Stimulated activated CD4-positive, alpha-beta T cell treated with anti-CD3 and anti-CD28 coated beads, Interleukin-4, amount 100 ng/mL, for 4 hours (primary cell): ENCODE measurements at regions not wholly inside any gene's neighbourhood (a gene's known extent, or its start where the extent isn't known, plus 50 kb on each side); places are given as distances from the start of the nearest gene placed in this dataset.

Source experiments
- DNase-seq, 2 experiments: peaks; one replicate each; pipeline ENCODE4 v3.0.0-alpha.2; 2020

DNA sequence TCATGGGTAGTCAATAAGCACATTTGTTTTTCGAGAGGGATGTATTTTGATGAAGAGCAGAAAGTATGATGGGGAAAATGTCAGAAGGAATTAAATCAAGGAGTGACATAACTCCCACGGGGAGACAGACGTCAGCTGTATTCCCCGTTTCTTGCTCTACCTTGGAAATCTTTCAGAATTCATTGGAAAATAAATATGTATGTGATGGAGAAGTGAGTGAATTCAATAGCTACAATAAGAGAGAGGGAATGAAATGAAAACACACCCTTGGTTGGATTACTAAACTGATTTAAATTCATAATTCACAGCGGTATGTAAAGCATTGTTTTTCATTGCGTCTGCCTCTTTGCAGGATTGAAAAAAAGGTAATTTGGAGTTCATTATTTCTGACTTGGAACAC, 209.7 kb upstream of the KLF4 start:
- no peak for DNase-seq

DNA sequence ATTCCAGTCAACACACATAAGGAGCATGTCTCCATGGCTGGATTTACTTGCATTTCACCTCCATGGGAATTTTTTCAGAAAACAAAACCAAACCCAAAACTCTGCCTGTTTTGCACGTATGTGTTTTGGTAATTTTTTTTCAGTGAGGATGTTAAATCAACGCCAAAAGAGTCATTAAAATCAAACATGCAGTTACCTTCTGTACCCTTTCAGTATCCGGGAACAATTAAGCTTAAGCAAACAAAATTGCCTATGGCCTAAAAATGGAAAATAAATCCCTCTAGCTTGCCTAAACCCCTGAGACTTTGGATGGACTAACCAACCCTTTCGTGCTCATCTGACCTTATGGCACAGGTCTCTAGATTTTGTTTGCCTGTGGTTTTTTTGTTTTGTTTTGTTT, 209.2 kb upstream of the KLF4 start:
- DNase-seq = no peak

DNA sequence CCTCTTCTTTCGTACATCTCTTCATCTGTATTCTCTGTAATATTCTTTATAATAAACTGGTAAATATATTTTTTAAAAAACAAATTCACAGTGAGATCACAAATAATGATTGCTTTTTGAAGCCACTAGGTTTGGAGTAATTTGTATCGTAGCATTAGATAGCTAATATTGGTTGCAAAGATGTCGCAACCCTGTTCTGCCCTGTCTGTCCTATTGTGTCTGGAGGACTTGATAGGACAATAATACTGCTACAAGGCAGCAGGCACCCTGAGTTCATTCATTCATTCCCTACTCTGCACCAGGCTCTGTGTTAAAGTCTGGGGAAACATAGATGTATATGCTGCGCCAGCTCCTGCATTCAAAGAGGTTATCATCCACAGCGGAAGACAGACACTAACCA, 206.7 kb upstream of the KLF4 start:
- DNase-seq = no peak

GRCh38 chr9:107694390-107694789, 204.8 kb upstream of the KLF4 start:
- DNase-seq = no peak

DNA sequence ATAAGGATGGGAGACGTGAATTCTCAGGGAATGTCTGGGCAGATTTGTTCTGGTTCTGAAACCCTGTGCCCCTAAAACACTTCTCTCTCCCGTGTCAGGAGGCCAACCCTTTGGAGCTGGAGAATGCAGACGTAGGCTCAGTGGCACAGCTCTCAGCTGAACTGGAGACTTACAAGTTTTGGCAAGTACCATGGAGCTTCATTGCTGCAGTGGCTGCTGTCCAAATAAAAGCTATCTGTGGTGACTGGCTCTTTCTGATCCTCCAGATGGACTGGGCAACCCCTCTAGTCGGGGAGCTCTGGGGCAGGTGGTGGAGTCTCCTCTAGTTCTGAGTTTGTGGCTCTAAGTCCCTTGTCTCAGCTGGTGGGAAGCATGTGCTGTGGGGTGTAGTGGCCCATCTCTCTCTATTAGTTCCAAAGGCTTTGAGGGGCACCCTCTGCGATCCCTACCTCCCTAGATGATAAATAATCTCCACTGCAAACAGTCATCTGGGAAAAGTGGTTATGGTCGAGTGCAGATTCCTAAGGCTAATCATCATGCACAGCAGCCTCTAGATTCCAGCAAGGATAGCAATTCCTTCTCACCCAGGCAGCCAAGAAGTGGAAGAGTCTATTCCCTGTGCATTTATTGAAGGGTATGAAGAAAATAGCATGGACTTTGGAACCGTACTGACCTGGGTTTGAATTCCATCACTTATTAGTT, 204.2 kb upstream of the KLF4 start:
- no peak for DNase-seq

DNA sequence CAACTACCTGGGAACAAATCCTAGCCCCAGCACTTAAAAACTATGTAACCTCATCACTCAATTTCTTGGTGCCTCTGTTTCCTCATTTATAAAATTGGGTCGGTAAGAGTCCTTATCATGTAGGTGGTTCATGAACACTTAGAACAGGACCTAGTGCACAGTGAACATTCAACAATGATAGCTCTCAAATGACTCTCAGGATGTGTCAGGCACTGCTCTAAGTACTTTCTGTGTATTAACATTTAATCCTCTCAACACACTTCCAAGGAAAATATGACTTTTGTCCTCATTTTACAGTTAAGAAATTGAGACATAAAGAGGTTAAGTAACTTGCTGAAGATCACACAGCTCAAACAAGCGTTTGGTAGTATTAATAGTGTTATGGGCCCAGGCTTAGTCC, 202.1 kb upstream of the KLF4 start:
- no peak for DNase-seq

DNA sequence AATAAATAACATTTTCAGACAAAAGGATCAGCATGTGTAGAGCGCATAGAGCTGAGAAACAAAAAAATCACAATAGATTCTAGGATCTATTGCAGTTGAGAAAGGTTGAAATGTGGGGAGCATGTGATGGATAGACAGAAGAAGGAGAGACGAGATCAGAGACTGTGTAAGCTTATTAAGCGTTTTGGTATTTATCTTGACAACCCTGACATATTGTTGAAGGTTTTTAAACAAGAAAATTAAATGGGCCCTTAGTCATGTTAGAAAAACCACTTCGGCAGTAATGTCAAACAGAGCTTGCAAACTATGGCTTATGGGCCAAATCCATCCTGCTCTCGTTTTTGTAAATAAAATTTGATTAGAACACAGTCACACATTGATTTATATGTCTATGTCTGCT, 200.5 kb upstream of the KLF4 start:
- DNase-seq = no peak

DNA sequence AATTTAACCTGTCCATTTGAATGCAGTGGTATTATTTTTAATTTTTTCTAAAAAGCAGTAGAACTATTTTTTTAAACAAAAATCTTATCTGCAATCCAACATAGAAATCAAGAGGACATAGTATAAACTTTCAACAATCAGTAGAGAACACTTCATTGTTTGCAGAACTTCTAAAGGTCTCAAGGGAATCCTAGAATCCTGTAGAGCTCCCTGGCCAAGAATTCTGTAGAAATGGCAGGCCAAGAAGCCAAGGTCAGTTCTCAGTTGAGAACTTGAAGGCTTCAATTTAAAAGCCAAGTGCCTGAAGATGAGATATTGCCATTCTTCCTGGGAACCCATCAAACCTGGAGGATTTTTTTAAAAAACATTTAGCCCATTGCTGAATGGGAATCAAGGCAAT, 199.2 kb upstream of the KLF4 start:
- DNase-seq = no peak

GRCh38 chr9:107685901-107686300, 196.3 kb upstream of the KLF4 start:
- DNase-seq = no peak

GRCh38 chr9:107685376-107685775, 195.8 kb upstream of the KLF4 start:
- no peak for DNase-seq

- no peak for DNase-seq
Observed at GRCh38 chr9:107684224-107684623, 194.7 kb upstream of the KLF4 start.

DNA sequence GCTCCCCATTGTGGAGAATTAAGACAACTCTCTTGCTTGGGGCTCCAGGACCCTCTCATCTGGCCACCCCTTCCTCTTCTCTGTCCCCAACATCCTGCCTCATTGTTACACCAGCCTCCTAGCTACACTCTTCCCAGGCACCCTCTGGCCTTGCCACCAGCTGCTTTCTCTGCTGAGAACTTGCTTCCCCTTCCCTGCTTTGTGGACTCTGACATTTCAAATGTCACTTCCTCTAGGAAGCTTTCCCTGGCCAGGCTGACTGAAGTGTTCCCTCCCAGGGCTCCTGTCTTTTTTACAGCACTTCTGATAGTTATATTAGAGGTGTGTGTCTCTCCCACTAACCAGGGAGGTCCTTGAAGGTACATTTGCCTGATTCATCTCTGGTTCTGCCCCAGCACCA, 194.0 kb upstream of the KLF4 start:
- no peak for DNase-seq

- DNase-seq = no peak
Observed at GRCh38 chr9:107681988-107682387, 192.4 kb upstream of the KLF4 start.

DNA sequence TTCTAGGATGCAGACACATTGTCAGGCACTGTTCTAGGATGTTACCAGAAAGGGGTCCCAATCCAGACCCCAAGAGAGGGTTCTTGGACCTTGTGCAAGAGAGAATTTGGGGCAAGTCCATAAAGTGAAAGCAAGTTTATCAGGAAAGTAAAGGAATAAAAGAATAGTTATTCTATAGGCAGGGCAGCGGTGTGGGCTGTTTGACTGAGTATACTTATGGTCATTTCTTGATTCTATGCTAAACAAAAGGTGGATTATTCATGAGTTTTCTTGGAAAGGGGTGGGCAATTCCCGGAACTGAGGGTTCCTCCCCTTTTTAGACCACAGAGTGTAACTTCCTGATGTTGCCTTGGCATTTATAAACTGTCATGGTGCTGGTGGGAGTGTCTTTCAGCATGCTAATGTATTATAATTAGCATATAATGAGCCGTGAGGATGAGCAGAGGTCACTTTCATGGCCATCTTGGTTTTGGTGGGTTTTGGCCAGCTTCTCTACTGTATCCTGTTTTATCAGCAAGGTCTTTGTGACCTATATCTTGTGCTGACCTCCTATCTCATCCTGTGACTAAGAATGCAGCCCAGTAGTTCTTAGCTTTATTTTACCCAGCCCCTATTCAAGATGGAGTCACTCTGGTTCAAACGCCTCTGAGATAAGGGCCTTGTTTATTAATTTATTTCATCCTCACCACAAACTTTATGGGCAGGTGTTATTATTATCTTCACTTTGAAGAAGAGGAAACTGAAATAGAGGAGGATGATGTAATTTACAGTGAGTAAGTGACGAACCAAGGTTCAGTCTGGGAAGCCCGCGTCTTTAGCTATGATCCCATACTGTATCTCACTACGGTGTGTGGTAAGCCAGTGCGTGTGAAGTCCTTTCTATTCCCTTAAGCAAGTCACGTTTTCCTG, 186.0 kb upstream of the KLF4 start:
- DNase-seq = no peak

- DNase-seq = no peak
Observed at GRCh38 chr9:107674721-107675277, 185.2 kb upstream of the KLF4 start.

GRCh38 chr9:107673861-107674720, 184.5 kb upstream of the KLF4 start:
- no peak for DNase-seq

- DNase-seq = no peak
Observed at GRCh38 chr9:107671588-107671987, 182.0 kb upstream of the KLF4 start.

GRCh38 chr9:107669422-107669821, 179.9 kb upstream of the KLF4 start:
- DNase-seq = no peak

GRCh38 chr9:107667231-107668070, 177.9 kb upstream of the KLF4 start:
- no peak for DNase-seq

- no peak for DNase-seq
Observed at GRCh38 chr9:107665057-107665456, 175.5 kb upstream of the KLF4 start.

DNA sequence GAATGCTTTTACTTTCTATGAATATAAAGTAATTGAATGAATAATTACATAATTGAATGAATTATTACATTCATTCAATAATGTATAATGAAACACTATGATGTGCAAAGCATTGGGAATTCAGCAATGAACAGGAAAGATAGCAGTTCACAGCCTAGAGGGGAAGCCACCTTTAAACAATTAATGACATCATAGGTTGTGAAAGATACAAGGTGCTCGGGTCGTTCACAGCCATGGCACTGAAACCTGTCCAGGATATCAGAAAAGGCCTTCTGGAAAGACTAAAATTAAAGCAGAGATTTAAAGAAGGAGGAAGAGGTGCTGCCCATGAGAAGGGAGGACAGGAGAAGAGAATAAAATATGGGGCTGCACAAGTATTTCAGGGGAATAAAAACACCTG, 171.4 kb upstream of the KLF4 start:
- DNase-seq = no peak

GRCh38 chr9:107653263-107653821, 163.8 kb upstream of the KLF4 start:
- no peak for DNase-seq
